SKM-1 treated with dmso at 0.1 percent for 144 hours (cell line): ENCODE measurements at regions not wholly inside any gene's neighbourhood (a gene's known extent, or its start where the extent isn't known, plus 50 kb on each side); places are given as distances from the start of the nearest gene placed in this dataset.

Experiments
- DNase-seq: peaks from one replicate; lab custom pipeline; 2025; ENCODE audit not compliant: unreplicated experiment; lab: John Stamatoyannopoulos, UW

DNA sequence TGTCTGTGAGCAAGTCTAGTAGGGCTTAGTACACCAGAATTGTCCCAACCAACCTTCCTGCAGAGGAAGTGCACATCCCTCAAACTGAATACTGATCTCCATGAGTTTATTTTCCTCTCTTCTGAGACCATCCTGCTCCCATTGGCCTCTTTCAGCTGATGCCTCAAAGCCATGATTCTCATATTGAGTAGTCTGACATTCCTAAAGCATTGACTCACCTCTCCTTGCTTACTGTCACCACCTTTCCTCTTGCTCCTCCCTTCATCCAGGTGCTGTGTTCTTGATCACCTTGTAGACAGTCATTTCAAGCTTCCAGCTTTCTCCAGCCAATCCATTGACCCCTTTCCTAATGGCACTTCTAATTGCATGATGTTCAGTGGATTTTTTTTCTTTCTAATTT, 583.7 kb upstream of the USP15 start:
- no peak for DNase-seq

DNA sequence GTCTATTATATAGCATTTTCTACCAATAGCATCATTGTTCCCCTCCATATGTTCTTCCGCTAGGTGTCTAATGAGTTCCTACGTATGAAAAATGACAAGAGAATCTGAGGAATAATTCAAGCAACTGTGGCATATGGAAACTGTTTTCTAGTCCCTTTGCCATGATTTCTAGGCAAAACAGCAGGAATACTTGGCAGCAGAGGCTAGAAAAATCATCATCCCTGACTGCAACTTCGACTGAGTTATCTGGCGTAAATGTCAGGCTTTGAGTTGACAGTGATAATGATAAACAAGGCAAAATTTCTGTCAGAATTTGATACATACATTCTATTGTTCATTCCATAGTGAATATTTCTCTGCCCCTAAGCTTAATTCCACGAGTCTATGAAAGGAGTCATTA, 572.8 kb upstream of the USP15 start:
- no peak for DNase-seq

DNA sequence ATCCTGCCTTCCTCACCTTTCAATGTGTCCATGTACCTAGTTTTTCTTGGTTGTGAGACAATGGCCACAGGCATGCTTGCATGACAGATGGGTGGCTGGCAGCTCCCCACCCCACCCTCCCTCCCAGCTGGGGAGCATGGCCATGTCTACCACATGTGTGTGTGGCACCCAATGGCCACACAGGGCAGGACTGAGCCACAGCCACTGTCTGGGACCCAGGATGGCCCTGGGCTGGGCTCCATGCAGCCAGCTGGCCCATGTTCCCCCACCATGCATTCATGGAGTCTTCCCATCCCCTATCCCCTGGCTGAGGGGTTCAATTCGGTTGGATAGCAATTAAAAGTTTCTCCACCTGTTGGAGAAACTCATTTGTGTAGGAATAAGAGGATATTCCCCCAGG, 566.0 kb upstream of the USP15 start:
- DNase-seq = no peak

DNA sequence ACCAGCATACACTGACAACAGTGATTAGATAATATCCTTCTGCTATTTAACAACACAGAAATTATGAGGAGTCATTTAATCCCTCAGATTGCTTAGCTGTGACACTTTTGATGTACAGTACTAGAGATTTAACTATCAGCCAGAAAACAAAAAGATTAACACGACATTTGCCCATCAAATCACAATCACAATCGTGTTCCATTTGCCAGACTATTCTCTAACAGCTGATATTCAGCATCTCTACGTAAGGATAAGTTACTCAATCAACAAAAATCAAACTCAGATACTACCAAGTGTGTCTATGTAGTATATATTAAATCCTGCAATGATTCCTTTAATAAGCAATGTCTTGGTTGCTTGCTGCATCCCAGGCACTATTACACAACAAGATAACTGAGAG, 558.7 kb upstream of the USP15 start:
- DNase-seq = no peak

DNA sequence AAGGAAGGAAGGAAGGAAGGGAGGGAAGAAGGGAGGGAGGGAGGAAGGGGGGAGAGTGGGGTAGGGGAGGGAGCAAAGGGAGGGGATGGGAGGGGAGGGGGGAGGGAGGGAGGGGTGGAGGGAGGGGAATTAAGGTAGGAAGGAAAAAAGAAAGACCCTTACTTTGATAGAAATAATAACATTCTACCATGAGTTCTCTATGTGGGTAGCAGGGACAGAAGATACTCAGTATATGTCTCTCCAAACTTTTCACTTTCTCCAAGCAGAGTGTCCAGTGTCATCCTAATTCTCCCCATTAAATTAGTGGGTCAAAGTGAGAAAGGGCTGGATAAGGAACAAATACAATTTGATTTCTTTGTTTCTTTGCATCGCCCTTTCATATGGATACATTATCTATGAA, 553.4 kb upstream of the USP15 start:
- DNase-seq = no peak

DNA sequence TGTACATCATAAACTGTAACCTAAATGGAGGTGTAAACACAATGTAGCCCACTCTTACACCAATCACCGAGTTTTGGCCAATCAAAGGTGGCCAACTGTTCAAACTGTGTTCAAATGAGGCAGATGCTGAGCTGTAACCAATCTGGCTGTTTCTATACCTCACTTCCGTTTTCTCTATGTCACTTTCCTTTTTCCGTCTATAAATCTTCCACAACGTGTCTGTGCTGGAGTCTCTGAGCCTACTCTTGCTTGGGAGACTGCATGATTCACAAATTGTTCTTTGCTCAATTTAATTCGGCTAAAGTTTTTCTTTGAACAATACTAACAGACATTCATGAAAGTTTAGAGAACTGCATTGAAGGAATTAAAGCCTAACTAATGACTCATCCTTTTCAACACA, 547.1 kb upstream of the USP15 start:
- no peak for DNase-seq

DNA sequence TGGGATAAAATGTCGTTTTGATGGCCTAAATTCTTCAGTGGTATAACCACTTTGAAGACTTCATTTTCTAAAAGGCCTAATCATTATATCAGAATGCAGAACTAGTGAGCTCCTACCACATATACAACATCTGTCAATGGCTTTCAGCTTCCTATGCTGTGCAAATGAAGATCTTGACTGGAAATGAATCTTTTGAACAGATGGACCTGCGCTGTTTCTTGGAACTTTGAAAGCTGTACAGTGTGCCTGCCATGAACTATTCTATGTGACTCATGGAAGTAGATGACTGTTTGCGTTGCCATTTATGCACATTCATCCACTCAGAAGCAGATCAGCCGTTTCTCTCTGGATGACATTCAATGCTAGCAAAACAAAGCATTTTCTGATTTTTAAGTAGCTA, 542.2 kb upstream of the USP15 start:
- no peak for DNase-seq

- DNase-seq = no peak
Measured at GRCh38 chr12:61739925-61740324, 520.3 kb upstream of the USP15 start.

DNA sequence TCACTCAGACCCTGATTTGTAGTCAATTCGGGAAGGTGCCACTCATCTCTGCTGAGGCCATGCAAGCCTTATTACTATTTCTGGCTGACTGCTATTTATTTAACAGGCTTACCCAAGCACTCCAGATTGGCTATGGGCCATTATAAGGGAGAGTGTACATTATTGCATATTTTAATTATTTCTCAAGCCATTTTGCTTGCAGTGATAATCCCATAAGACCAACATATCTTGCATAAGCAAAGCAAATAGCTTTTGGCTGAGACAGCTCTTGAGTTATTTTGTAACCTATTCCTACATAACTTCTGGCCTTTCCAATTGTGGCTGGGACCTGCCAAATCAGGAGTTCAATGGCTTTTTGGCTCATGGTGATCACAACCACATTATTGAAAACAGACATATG, 509.6 kb upstream of the USP15 start:
- no peak for DNase-seq

DNA sequence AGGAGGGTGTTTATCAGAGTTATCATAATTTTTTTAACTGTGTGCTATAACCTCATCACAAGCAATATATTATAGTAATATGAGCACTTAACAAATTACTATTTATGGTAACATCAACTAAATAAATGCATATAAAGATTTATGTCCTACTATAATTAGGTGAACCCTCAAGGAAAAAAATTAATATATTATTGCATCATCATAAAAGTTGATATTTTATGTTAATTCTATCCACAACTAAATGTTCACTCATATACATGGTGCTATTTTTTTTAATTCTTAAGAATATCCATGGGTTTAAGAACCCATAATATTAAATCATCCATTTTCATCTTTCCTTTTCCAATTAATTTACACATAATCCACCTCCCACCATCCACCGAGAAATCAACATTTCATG, 506.0 kb upstream of the USP15 start:
- DNase-seq = no peak

GRCh38 chr12:61757831-61758505, 502.2 kb upstream of the USP15 start:
- DNase-seq = no peak

GRCh38 chr12:61758661-61759060, 501.5 kb upstream of the USP15 start:
- DNase-seq = no peak

GRCh38 chr12:61765926-61766325, 494.3 kb upstream of the USP15 start:
- no peak for DNase-seq

DNA sequence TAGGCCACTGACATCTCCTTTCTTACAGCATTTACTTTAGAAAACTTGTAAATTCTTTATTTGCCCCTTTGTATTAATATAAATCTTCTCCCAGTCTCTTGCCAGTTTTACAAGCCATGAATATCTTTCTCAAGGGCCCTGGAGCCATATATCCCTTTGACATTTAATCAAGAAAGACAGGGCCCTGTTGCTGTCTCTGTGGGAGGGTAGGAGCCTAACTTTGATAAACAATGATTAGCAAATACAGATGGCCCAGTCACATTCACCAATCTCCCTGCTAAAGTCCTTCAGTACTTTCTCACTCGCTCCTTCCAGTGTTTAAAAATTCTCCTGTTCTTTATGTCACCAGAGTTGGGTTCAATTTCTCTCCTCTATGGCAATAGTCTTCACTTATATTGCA, 479.8 kb upstream of the USP15 start:
- no peak for DNase-seq

- DNase-seq = no peak
Measured at GRCh38 chr12:61781021-61781581, 479.1 kb upstream of the USP15 start.

DNA sequence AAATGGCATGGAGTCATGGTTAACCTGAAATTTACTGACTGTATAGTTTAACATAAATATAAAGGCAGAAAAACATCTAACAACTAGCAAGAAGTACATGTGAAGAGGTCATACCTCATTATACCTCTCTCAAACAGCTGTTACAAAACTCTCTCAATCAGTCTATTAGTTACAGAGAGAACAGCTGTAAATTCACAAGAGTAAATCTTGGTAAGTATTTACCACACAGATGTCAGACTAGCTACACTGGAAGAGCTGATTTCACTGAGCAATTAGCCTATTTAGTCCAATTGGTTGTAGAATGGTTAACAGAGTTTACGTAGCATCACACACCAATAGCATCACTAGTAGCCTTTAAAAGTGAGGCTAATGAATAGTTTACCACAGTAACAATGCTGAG, 463.4 kb upstream of the USP15 start:
- no peak for DNase-seq

- DNase-seq = no peak
Measured at GRCh38 chr12:61797266-61797665, 462.9 kb upstream of the USP15 start.

- no peak for DNase-seq
Measured at GRCh38 chr12:61798778-61799177, 461.4 kb upstream of the USP15 start.

DNA sequence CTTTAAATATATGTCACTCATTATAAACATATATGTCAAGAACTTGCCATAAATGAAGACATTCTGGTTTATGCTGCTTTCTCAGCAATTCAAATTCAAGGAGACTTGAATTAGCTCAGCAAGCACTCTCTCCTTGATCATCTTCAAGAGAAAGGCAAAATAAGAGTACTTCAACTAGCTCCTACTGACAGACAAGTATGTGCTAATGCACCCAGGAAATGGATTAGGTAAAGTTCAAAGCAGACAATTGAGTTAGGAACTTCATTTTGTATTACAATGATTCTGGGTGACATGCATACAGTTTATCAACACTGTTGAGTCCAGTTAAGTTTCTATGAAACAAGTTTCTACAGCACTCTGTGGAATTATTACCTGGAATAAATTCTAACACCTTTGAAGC, 455.9 kb upstream of the USP15 start:
- no peak for DNase-seq

DNA sequence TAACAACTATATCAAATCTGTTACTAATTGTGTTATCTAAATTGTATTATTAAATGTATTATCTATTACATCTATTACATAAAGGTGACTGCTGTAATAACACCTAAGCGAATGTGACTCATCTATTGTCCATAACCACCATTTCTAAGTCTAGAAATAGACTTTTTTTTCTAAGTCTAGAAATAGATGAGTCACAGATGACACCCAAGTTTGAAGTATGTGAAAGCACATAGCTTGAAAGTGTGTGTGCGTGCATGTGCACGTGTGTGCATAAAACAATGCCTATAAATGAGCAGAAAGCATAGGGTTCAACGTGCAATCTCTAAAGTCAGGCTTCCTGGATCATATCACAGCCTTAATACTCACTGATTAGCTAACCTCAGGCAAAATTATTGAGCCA, 451.3 kb upstream of the USP15 start:
- DNase-seq = no peak

GRCh38 chr12:61810486-61810885, 449.7 kb upstream of the USP15 start:
- no peak for DNase-seq

- no peak for DNase-seq
Measured at GRCh38 chr12:61821381-61821780, 438.8 kb upstream of the USP15 start.

DNA sequence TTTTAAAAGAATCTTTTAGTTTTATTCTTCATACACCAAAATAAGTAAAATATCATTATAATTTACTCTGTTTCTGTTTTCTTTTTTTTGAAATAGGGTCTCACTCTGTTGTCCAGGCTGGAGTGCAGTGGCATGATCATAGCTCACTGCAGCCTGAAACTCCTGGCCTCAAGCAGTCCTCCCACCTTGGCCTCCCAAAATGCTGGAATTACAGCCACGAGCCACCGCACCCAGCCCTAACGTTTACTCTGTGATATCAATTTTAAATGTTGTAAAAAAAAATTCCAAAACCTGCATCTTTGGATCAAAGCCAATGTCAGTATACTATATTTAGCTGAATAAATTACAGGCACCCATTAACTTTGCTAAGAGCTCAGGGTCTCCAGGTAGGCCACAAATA, 437.1 kb upstream of the USP15 start:
- DNase-seq = no peak
